ENCODE measurements at regions not wholly inside any gene's neighbourhood (a gene's known extent, or its start where the extent isn't known, plus 50 kb on each side); places are given as distances from the start of the nearest gene placed in this dataset.

GRCh38 chr5:60280943-60281342 is 387.4 kb upstream of the PDE4D start:
- no peak for TF ChIP-seq POLR2A (IDR thresholded peaks at IDR 0.05; ENCODE audit: low read depth, low read length)
- TF ChIP-seq CTCF (IDR thresholded peaks at IDR 0.05; ENCODE audit: extremely low read depth in 1 of 2, insufficient read depth in 1 of 2, low read depth in 1 of 2, low read length in 2 of 2), result no peak
- TF ChIP-seq EZH2 (IDR thresholded peaks at IDR 0.05; ENCODE audit: borderline replicate concordance, low read depth, low read length, severe bottlenecking), result no peak
- no peak for TF ChIP-seq MAX (IDR thresholded peaks at IDR 0.05; ENCODE audit: insufficient read depth, insufficient read length)
- no peak for TF ChIP-seq MYC (IDR thresholded peaks at IDR 0.05; ENCODE audit: low read depth, low read length)
- TF ChIP-seq POLR2AphosphoS5 (IDR thresholded peaks at IDR 0.05; ENCODE audit: insufficient read depth, low read depth, low read length), result no peak
- TF ChIP-seq GATA2 (IDR thresholded peaks at IDR 0.05; ENCODE audit: insufficient read depth, insufficient read length, low read depth, low read length), result no peak
- no peak for TF ChIP-seq JUN (IDR thresholded peaks at IDR 0.05; ENCODE audit: borderline replicate concordance, insufficient read depth, insufficient read length, low read depth)

Measured in endothelial cell of umbilical vein (primary cell).